ENCODE measurements at regions not wholly inside any gene's neighbourhood (a gene's known extent, or its start where the extent isn't known, plus 50 kb on each side); places are given as distances from the start of the nearest gene placed in this dataset.
A peak's percentile ranks its signal among the peaks of the same experiment; 100 is the strongest.

DNA sequence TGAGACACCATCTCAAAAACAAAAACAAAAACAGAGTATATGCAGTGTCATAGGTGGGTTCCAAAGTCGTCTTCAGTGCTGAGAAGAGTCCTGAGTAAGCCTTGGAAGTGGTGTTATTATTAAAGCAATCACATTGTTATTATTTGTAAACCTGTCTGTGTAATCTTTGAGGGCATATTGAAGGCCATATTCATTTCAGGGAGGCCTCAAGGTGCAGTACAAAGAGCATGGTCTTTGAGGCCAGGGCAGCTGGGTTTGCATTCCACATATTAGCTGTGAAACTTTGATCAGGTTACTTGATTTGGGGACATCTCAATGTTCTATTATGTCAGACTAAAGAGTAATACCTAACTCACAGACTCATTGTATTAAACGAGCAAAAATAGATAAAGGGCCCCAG, 139.3 kb upstream of the SOX4 start:
- H2BK120ac ChIP-seq (ENCODE audit: insufficient read depth, low read length, poor library complexity), result no peak overlapping the region
- no CpG with 5 or more reads among the region's 2 CpGs for whole genome bisulfite sequencing (ENCODE audit: extremely low coverage, insufficient coverage, insufficient read length)
- no peak overlapping the region for H4K91ac ChIP-seq (ENCODE audit: low read depth, low read length)
- H3K27ac ChIP-seq (ENCODE audit: low read depth, low read length), result no peak overlapping the region
- H2BK5ac ChIP-seq (ENCODE audit: low read depth, low read length, poor library complexity), result no peak overlapping the region
- no peak overlapping the region for H4K8ac ChIP-seq (ENCODE audit: low read depth, low read length)
- H4K12ac ChIP-seq (ENCODE audit: low read depth, low read length), result no peak overlapping the region
- no peak overlapping the region for H3K4me2 ChIP-seq (ENCODE audit: low read length)
- H3K36me3 ChIP-seq (ENCODE audit: control insufficient read depth in 1 of 2, insufficient read depth in 2 of 2, low read length in 2 of 2), result no peaks in the 10 kb centered on the region
- peaks cover 2% of the 10 kb centered on the region for H3K9me3 ChIP-seq (ENCODE audit: insufficient read depth, low read depth, low read length)
- peaks cover 2 to 5% of the 10 kb centered on the region in 2 experiments for H3K4me1 ChIP-seq (ENCODE audit: control insufficient read depth in 1 of 2, insufficient read depth in 2 of 2, low read length in 2 of 2)
- no peak overlapping the region for H3K4ac ChIP-seq (ENCODE audit: low read depth, low read length)
- H3K27me3 ChIP-seq (ENCODE audit: insufficient read depth, low read length), result no peaks in the 10 kb centered on the region
- H3K14ac ChIP-seq (ENCODE audit: low read length), result no peak overlapping the region
- no peak for DNase-seq
- no peak overlapping the region for H3K4me3 ChIP-seq (ENCODE audit: low read depth, low read length)
- H3K9ac ChIP-seq (ENCODE audit: low read length), result no peak overlapping the region
- no peak overlapping the region for H2BK12ac ChIP-seq (ENCODE audit: low read length)
- peaks cover 1% of the 10 kb centered on the region for H3K79me1 ChIP-seq (ENCODE audit: low read length)
- no peaks in the 10 kb centered on the region for H3K79me2 ChIP-seq (ENCODE audit: control insufficient read depth, insufficient read depth, low read length, poor library complexity)
- no peak overlapping the region for H3K18ac ChIP-seq (ENCODE audit: low read length)
- no peak overlapping the region for H2AFZ ChIP-seq (ENCODE audit: insufficient read depth, low read length, poor library complexity)
- H2AK5ac ChIP-seq (ENCODE audit: low read length), result no peak overlapping the region
- no peak overlapping the region for H3K23ac ChIP-seq (ENCODE audit: low read length)

- Histone ChIP-seq H3K14ac (ENCODE audit: low read length) (no peak overlapping the region), H3K27ac (ENCODE audit: low read depth, low read length) (no peak overlapping the region), H3K4me3 (ENCODE audit: low read depth, low read length) (no peak overlapping the region), H3K79me2 (ENCODE audit: control insufficient read depth, insufficient read depth, low read length, poor library complexity) (no peaks in the 10 kb centered on the region), H2AK5ac (ENCODE audit: low read length) (no peak overlapping the region), H3K27me3 (ENCODE audit: insufficient read depth, low read length) (no peaks in the 10 kb centered on the region), H4K91ac (ENCODE audit: low read depth, low read length) (no peak overlapping the region), H4K8ac (ENCODE audit: low read depth, low read length) (no peak overlapping the region), H3K23ac (ENCODE audit: low read length) (no peak overlapping the region), H3K9ac (ENCODE audit: low read length) (no peak overlapping the region), H2BK120ac (ENCODE audit: insufficient read depth, low read length, poor library complexity) (no peak overlapping the region), H2AFZ (ENCODE audit: insufficient read depth, low read length, poor library complexity) (no peak overlapping the region), H3K9me3 (ENCODE audit: insufficient read depth, low read depth, low read length) (peaks cover 2% of the 10 kb centered on the region), H3K4me2 (ENCODE audit: low read length) (no peak overlapping the region), H2BK12ac (ENCODE audit: low read length) (no peak overlapping the region), H3K79me1 (ENCODE audit: low read length) (peaks cover 2% of the 10 kb centered on the region), H3K4ac (ENCODE audit: low read depth, low read length) (no peak overlapping the region), H3K36me3 (ENCODE audit: control insufficient read depth in 1 of 2, insufficient read depth in 2 of 2, low read length in 2 of 2) (no peaks in the 10 kb centered on the region), H3K18ac (ENCODE audit: low read length) (no peak overlapping the region), H4K12ac (ENCODE audit: low read depth, low read length) (no peak overlapping the region), H2BK5ac (ENCODE audit: low read depth, low read length, poor library complexity) (no peak overlapping the region), H3K4me1 (ENCODE audit: control insufficient read depth in 1 of 2, insufficient read depth in 2 of 2, low read length in 2 of 2) (peaks cover 3 to 5% of the 10 kb centered on the region in 2 experiments)
- no peak for DNase-seq
- no CpG with 5 or more reads among the region's 6 CpGs for whole genome bisulfite sequencing (ENCODE audit: extremely low coverage, insufficient coverage, insufficient read length)
These were observed 138.5 kb upstream of the SOX4 start for GRCh38 chr6:21455071-21455470.

DNA sequence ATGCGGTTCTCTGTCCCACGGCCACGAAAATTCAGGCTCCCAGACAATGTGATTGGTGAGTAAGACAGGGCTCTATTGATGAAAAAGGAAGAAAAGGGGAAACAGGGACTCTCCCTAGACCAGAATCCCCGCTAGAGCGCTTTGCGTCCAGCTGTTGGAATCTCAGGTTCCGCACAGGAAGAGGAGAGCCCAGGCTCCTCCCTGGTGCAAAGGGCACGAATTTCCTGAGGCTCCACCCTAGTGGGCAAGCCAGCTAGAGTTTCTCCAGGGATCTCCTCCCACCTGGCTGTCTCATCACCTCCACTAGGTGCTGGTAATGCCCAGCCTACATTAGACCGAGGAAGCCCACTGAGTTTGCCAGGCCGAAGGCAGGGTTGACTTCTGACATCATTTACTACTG, 135.9 kb upstream of the SOX4 start:
- Histone ChIP-seq H4K8ac (ENCODE audit: low read depth, low read length) (no peak overlapping the region), H3K14ac (ENCODE audit: low read length) (no peak overlapping the region), H3K9ac (ENCODE audit: low read length) (no peak overlapping the region), H3K4ac (ENCODE audit: low read depth, low read length) (no peak overlapping the region), H4K91ac (ENCODE audit: low read depth, low read length) (peak overlapping the region; percentile 13), H4K12ac (ENCODE audit: low read depth, low read length) (no peak overlapping the region), H3K36me3 (ENCODE audit: control insufficient read depth in 1 of 2, insufficient read depth in 2 of 2, low read length in 2 of 2) (no peaks in the 10 kb centered on the region), H3K9me3 (ENCODE audit: insufficient read depth, low read depth, low read length) (peaks cover 2% of the 10 kb centered on the region), H2AK5ac (ENCODE audit: low read length) (no peak overlapping the region), H3K79me2 (ENCODE audit: control insufficient read depth, insufficient read depth, low read length, poor library complexity) (no peaks in the 10 kb centered on the region), H3K4me1 (ENCODE audit: control insufficient read depth in 1 of 2, insufficient read depth in 2 of 2, low read length in 2 of 2) (peaks cover 5 to 6% of the 10 kb centered on the region in 2 experiments), H2BK12ac (ENCODE audit: low read length) (no peak overlapping the region), H3K4me2 (ENCODE audit: low read length) (no peak overlapping the region), H2BK5ac (ENCODE audit: low read depth, low read length, poor library complexity) (no peak overlapping the region), H3K27ac (ENCODE audit: low read depth, low read length) (no peak overlapping the region), H3K79me1 (ENCODE audit: low read length) (peaks cover 6% of the 10 kb centered on the region), H3K23ac (ENCODE audit: low read length) (no peak overlapping the region), H3K27me3 (ENCODE audit: insufficient read depth, low read length) (no peaks in the 10 kb centered on the region), H2BK120ac (ENCODE audit: insufficient read depth, low read length, poor library complexity) (no peak overlapping the region), H3K4me3 (ENCODE audit: low read depth, low read length) (no peak overlapping the region), H3K18ac (ENCODE audit: low read length) (no peak overlapping the region), H2AFZ (ENCODE audit: insufficient read depth, low read length, poor library complexity) (no peak overlapping the region)
- DNase-seq, result no peak
- WGBS (ENCODE audit: extremely low coverage, insufficient coverage, insufficient read length), result no CpG with 5 or more reads among the region's 10 CpGs

DNA sequence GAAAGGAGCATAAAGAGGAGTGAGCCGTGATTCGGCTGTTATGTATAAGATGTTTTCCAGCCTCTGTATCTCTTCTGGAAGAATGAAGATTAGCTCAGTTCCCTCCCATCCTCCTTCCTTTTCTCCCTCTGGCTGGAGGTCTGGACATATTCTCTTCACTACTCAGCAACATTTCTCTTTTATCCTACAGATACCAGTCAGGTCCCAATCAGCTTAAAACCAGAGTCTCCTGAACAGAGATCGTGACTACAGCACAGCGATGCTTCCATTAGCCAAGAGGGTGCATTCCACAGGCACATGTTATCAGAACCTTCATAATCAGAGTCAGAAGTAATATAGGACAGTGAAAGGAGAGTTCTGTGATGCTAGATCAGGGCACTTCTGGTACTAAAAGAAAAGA, 133.9 kb upstream of the SOX4 start:
- no peak overlapping the region for H2BK5ac ChIP-seq (ENCODE audit: low read depth, low read length, poor library complexity)
- no peaks in the 10 kb centered on the region for H3K79me2 ChIP-seq (ENCODE audit: control insufficient read depth, insufficient read depth, low read length, poor library complexity)
- H3K14ac ChIP-seq (ENCODE audit: low read length), result no peak overlapping the region
- H4K8ac ChIP-seq (ENCODE audit: low read depth, low read length), result no peak overlapping the region
- H2AK5ac ChIP-seq (ENCODE audit: low read length), result no peak overlapping the region
- no peak overlapping the region for H4K91ac ChIP-seq (ENCODE audit: low read depth, low read length)
- H3K4ac ChIP-seq (ENCODE audit: low read depth, low read length), result no peak overlapping the region
- H3K18ac ChIP-seq (ENCODE audit: low read length), result no peak overlapping the region
- H3K27ac ChIP-seq (ENCODE audit: low read depth, low read length), result no peak overlapping the region
- H3K79me1 ChIP-seq (ENCODE audit: low read length), result peaks cover 6% of the 10 kb centered on the region
- H2BK120ac ChIP-seq (ENCODE audit: insufficient read depth, low read length, poor library complexity), result no peak overlapping the region
- H3K4me1 ChIP-seq (ENCODE audit: control insufficient read depth in 1 of 2, insufficient read depth in 2 of 2, low read length in 2 of 2), result peaks cover 5 to 6% of the 10 kb centered on the region in 2 experiments
- no peak overlapping the region for H3K23ac ChIP-seq (ENCODE audit: low read length)
- H2AFZ ChIP-seq (ENCODE audit: insufficient read depth, low read length, poor library complexity), result no peak overlapping the region
- no CpG with 5 or more reads among the region's 4 CpGs for WGBS (ENCODE audit: extremely low coverage, insufficient coverage, insufficient read length)
- H3K9me3 ChIP-seq (ENCODE audit: insufficient read depth, low read depth, low read length), result peaks cover 2% of the 10 kb centered on the region
- DNase-seq, result peak in 1 of 2 donors; percentile 40
- no peak overlapping the region for H3K4me2 ChIP-seq (ENCODE audit: low read length)
- H2BK12ac ChIP-seq (ENCODE audit: low read length), result no peak overlapping the region
- no peak overlapping the region for H3K9ac ChIP-seq (ENCODE audit: low read length)
- no peaks in the 10 kb centered on the region for H3K36me3 ChIP-seq (ENCODE audit: control insufficient read depth in 1 of 2, insufficient read depth in 2 of 2, low read length in 2 of 2)
- no peak overlapping the region for H4K12ac ChIP-seq (ENCODE audit: low read depth, low read length)
- no peak overlapping the region for H3K4me3 ChIP-seq (ENCODE audit: low read depth, low read length)
- no peaks in the 10 kb centered on the region for H3K27me3 ChIP-seq (ENCODE audit: insufficient read depth, low read length)
